H1 (cell line): ENCODE measurements at regions not wholly inside any gene's neighbourhood (a gene's known extent, or its start where the extent isn't known, plus 50 kb on each side); places are given as distances from the start of the nearest gene placed in this dataset.

Experiments used
- CTCF ChIA-PET: fragments of 300-600 bp; sonication (Branson Sonifier 250); formaldehyde crosslinking; loops from one replicate; lab custom pipeline; 2021; ENCODE audit not compliant: partially characterized antibody; lab: Charles Lee
- POLR2A ChIA-PET: fragments of 300-600 bp; sonication (Branson Sonifier 250); formaldehyde crosslinking; loops from one replicate; lab custom pipeline; 2021; ENCODE audit warnings: inconsistent platforms; ENCODE audit not compliant: partially characterized antibody; lab: Charles Lee
- DNase-seq, 2 experiments: peaks; one replicate each; pipeline versions ENCODE4 v3.0.0 to v3.0.0-alpha.2; 2010 to 2022; ENCODE audit warnings: low spot score in 2 of 2, low read depth in 1 of 2, mixed read lengths in 1 of 2
- FAIRE-seq: peaks from 2 replicates; lab custom pipeline; 2011; peaks lifted over from hg19 to GRCh38; lab: Jason Lieb, UNC
- H2AFZ ChIP-seq: 2 replicates; pipeline ENCODE4 v1.8.1; 2012; ENCODE audit warnings: low read length, inconsistent platforms
- H2AK5ac ChIP-seq: 2 replicates; pipeline ENCODE4 v1.6.1; 2013; ENCODE audit warnings: low read depth, low read length
- H2BK120ac ChIP-seq: replicated peaks from 2 replicates; pipeline ENCODE3; 2013; ENCODE audit warnings: low read depth, low read length, inconsistent platforms
- H2BK12ac ChIP-seq: 2 replicates; pipeline ENCODE4 v1.6.1; 2013; ENCODE audit warnings: low read depth, low read length
- H2BK15ac ChIP-seq: 2 replicates; pipeline ENCODE4 v1.6.1; 2013; ENCODE audit warnings: low read length
- H2BK20ac ChIP-seq: 2 replicates; pipeline ENCODE4 v1.6.1; 2013; ENCODE audit warnings: low read length
- H2BK5ac ChIP-seq: 2 replicates; pipeline ENCODE4 v1.6.1; 2013; ENCODE audit warnings: low read depth, low read length
- H3K14ac ChIP-seq: 2 replicates; pipeline ENCODE4 v1.6.1; 2013; ENCODE audit warnings: inconsistent platforms; ENCODE audit not compliant: insufficient read length
- H3K18ac ChIP-seq: 2 replicates; pipeline ENCODE4 v1.6.1; 2013; ENCODE audit warnings: low read length; ENCODE audit errors: extremely low read depth
- H3K23ac ChIP-seq: 2 replicates; pipeline ENCODE4 v1.6.1; 2013; ENCODE audit warnings: inconsistent platforms; ENCODE audit not compliant: insufficient read length
- H3K23me2 ChIP-seq: 2 replicates; pipeline ENCODE4 v1.6.1; 2013; ENCODE audit warnings: low read depth, low read length
- H3K27ac ChIP-seq: 2 replicates; pipeline ENCODE4 v1.6.1; 2011; ENCODE audit warnings: low read depth, low read length, inconsistent platforms
- H3K27me3 ChIP-seq, 4 experiments: replicated peaks in 1 of 4; 1 replicate in 1 of 4; 2 replicates in 3 of 4; pipeline versions ENCODE4 v1.6.1 to v1.8.1; 2011 to 2013; ENCODE audit warnings: low read length in 3 of 4, mild to moderate bottlenecking in 3 of 4, inconsistent platforms in 2 of 4, mixed read lengths in 2 of 4, moderate library complexity in 1 of 4; ENCODE audit not compliant: control insufficient read depth in 3 of 4, insufficient read depth in 3 of 4; ENCODE audit errors: extremely low read depth in 1 of 4
- H3K36me3 ChIP-seq, 4 experiments: 2 replicates each; pipeline versions ENCODE4 v1.6.1 to v1.8.1; 2011 to 2013; ENCODE audit warnings: mild to moderate bottlenecking in 4 of 4, low read length in 3 of 4, moderate library complexity in 2 of 4, control low read depth in 1 of 4, inconsistent platforms in 1 of 4; ENCODE audit not compliant: insufficient read depth in 4 of 4, control insufficient read depth in 2 of 4
- H3K4ac ChIP-seq: replicated peaks from 2 replicates; pipeline ENCODE3; 2013; ENCODE audit warnings: low read length, low read depth, mixed read lengths, inconsistent platforms; ENCODE audit not compliant: insufficient read length
- H3K4me1 ChIP-seq, 4 experiments: replicated peaks in 1 of 4; 1 replicate in 1 of 4; 2 replicates in 3 of 4; pipeline versions ENCODE4 v1.6.1 to v1.8.1; 2011 to 2013; ENCODE audit warnings: low read length in 3 of 4, inconsistent platforms in 2 of 4, mixed read lengths in 1 of 4; ENCODE audit not compliant: insufficient read depth in 4 of 4, control insufficient read depth in 3 of 4
- H3K4me2 ChIP-seq, 2 experiments: 2 replicates each; pipeline versions ENCODE4 v1.6.1 to v1.8.1; 2011 to 2013; ENCODE audit warnings: low read depth in 2 of 2, low read length in 2 of 2, control low read depth in 1 of 2, inconsistent platforms in 1 of 2, mild to moderate bottlenecking in 1 of 2; ENCODE audit not compliant: insufficient read depth in 1 of 2
- H3K4me3 ChIP-seq, 4 experiments: fragments of 200-600, 300-600 bp in 1 of 4; sonication (generic), shearing (Covaris generic), sonication (Bioruptor Twin) in 1 of 4; 2 replicates each; pipeline versions ENCODE4 v1.5.1 to v1.8.1; 2011 to 2016; ENCODE audit warnings: low read length in 4 of 4, low read depth in 3 of 4, control low read depth in 2 of 4, inconsistent platforms in 2 of 4, mild to moderate bottlenecking in 2 of 4, mixed read lengths in 1 of 4, moderate library complexity in 1 of 4; ENCODE audit not compliant: insufficient read depth in 2 of 4; ENCODE audit errors: extremely low read depth in 1 of 4
- H3K56ac ChIP-seq: replicated peaks from 2 replicates; pipeline ENCODE3; 2013; ENCODE audit warnings: low read depth, mild to moderate bottlenecking, mixed read lengths, low read length, inconsistent platforms; ENCODE audit not compliant: insufficient read length
- H3K79me1 ChIP-seq: 2 replicates; pipeline ENCODE4 v1.6.1; 2013; ENCODE audit warnings: low read depth, low read length, control low read depth
- H3K79me2 ChIP-seq, 2 experiments: 2 replicates each; pipeline versions ENCODE4 v1.6.1 to v1.8.1; 2012 to 2013; ENCODE audit warnings: low read length in 2 of 2, mild to moderate bottlenecking in 2 of 2, inconsistent platforms in 1 of 2; ENCODE audit not compliant: insufficient read depth in 2 of 2, control insufficient read depth in 1 of 2
- H3K9ac ChIP-seq, 4 experiments: replicated peaks in 1 of 4; 1 replicate in 1 of 4; 2 replicates in 3 of 4; pipeline versions ENCODE4 v1.6.1 to v1.8.1; 2011 to 2013; ENCODE audit warnings: low read depth in 3 of 4, low read length in 3 of 4, control low read depth in 2 of 4, mild to moderate bottlenecking in 2 of 4, moderate library complexity in 2 of 4, inconsistent platforms in 1 of 4; ENCODE audit errors: extremely low read depth in 1 of 4
- H3K9me3 ChIP-seq, 2 experiments: 2 replicates each; pipeline versions ENCODE4 v1.6.1 to v1.8.1; 2012 to 2013; ENCODE audit warnings: mild to moderate bottlenecking in 2 of 2, moderate library complexity in 2 of 2, control low read depth in 1 of 2, inconsistent platforms in 1 of 2, low read depth in 1 of 2, low read length in 1 of 2, mixed read lengths in 1 of 2; ENCODE audit not compliant: insufficient read depth in 2 of 2
- H4K20me1 ChIP-seq, 2 experiments: replicated peaks in 1 of 2; 2 replicates each; pipeline versions ENCODE3 to v1.8.1; 2011 to 2013; ENCODE audit warnings: inconsistent platforms in 2 of 2, low read length in 2 of 2, mild to moderate bottlenecking in 1 of 2; ENCODE audit not compliant: insufficient read depth in 2 of 2, control insufficient read depth in 1 of 2
- H4K5ac ChIP-seq: 2 replicates; pipeline ENCODE4 v1.6.1; 2013; ENCODE audit warnings: low read length, low read depth, mixed read lengths, inconsistent platforms; ENCODE audit not compliant: insufficient read length
- H4K8ac ChIP-seq: 2 replicates; pipeline ENCODE4 v1.8.0; 2013; ENCODE audit warnings: mild to moderate bottlenecking, moderate library complexity, low read length, inconsistent platforms; ENCODE audit not compliant: insufficient read depth; ENCODE audit errors: extremely low read depth
- H4K91ac ChIP-seq: replicated peaks from 2 replicates; pipeline ENCODE3; 2013; ENCODE audit warnings: low read length, mixed read lengths, inconsistent platforms; ENCODE audit not compliant: insufficient read length
- ASH2L ChIP-seq: fragments of 200-600, 300-600 bp; sonication (generic); IDR thresholded peaks from one replicate; pipeline ENCODE4 v1.7.1; 2017; ENCODE audit warnings: low read length
- ATF3 ChIP-seq: IDR thresholded peaks from 2 replicates; pipeline ENCODE4 v1.6.1; 2011; ENCODE audit warnings: low read depth, mild to moderate bottlenecking, low read length; ENCODE audit not compliant: insufficient read depth
- CBX5 ChIP-seq: fragments of 300-800, 300-1000 bp; sonication (generic); IDR thresholded peaks from 2 replicates; pipeline ENCODE4 v1.7.1; 2016; ENCODE audit warnings: antibody characterized with exemption, low read length, low read depth
- E2F6 ChIP-seq: IDR thresholded peaks from 2 replicates; pipeline ENCODE4 v1.6.1; 2012; ENCODE audit warnings: inconsistent platforms
- EZH2 ChIP-seq: fragments of 200-600 bp; sonication (generic); IDR thresholded peaks from 2 replicates; pipeline ENCODE4 v1.7.1; 2012; ENCODE audit warnings: low read depth, mild to moderate bottlenecking, moderate library complexity, low read length, inconsistent platforms; ENCODE audit not compliant: severe bottlenecking
- FOSL1 ChIP-seq: IDR thresholded peaks from 2 replicates; pipeline ENCODE4 v1.6.1; 2011; ENCODE audit warnings: mild to moderate bottlenecking, low read depth, low read length, moderate library complexity; ENCODE audit not compliant: insufficient read depth
- GTF2F1 ChIP-seq: IDR thresholded peaks from 2 replicates; pipeline ENCODE4 v1.6.1; 2012; ENCODE audit warnings: low read depth, low read length, improper control_type of control experiment, borderline replicate concordance
- HDAC6 ChIP-seq: IDR thresholded peaks from one replicate; pipeline ENCODE4 v1.7.1; 2012; ENCODE audit warnings: low read depth, mild to moderate bottlenecking, inconsistent platforms, low read length, moderate library complexity
- JUND ChIP-seq: IDR thresholded peaks from 2 replicates; pipeline ENCODE4 v1.6.1; 2011; ENCODE audit warnings: mild to moderate bottlenecking, improper control_type of control experiment, low read length
- MAX ChIP-seq: IDR thresholded peaks from 2 replicates; pipeline ENCODE4 v1.6.1; 2012; ENCODE audit warnings: inconsistent platforms
- POLR2A ChIP-seq, 2 experiments: IDR thresholded peaks; 1 replicate in 1 of 2; 2 replicates in 1 of 2; pipeline ENCODE4 v1.6.1; 2011; ENCODE audit warnings: low read depth in 2 of 2, low read length in 2 of 2, mild to moderate bottlenecking in 2 of 2; ENCODE audit errors: control extremely low read depth in 1 of 2
- RXRA ChIP-seq: IDR thresholded peaks from 2 replicates; pipeline ENCODE4 v1.6.1; 2011; ENCODE audit warnings: low read depth, mild to moderate bottlenecking, low read length, moderate library complexity; ENCODE audit not compliant: insufficient read depth
- SAP30 ChIP-seq: fragments of 300-600 bp; sonication (generic); IDR thresholded peaks from 2 replicates; pipeline ENCODE4 v1.7.1; 2012; ENCODE audit warnings: low read length, moderate library complexity, mild to moderate bottlenecking, inconsistent platforms; ENCODE audit not compliant: insufficient read depth, insufficient replicate concordance
- SIN3A ChIP-seq, 2 experiments: IDR thresholded peaks in 1 of 2; conservative IDR thresholded peaks in 1 of 2; 2 replicates each; pipeline ENCODE4 v1.6.1; 2011 to 2012; ENCODE audit warnings: low read length in 2 of 2, improper control_type of control experiment in 1 of 2, low read depth in 1 of 2, mild to moderate bottlenecking in 1 of 2
- WGBS, 2 experiments: shearing (Covaris generic) in 1 of 2; methylation state at CpG; one replicate each; pipeline versions ENCODE4 v1.1.6 to v1.1.7; 2013 to 2015; ENCODE audit warnings: low lambda C conversion rate in 2 of 2, mixed read lengths in 2 of 2, inconsistent platforms in 1 of 2, low coverage in 1 of 2, missing lambda C conversion rate in 1 of 2; ENCODE audit not compliant: insufficient replicate concordance in 2 of 2, insufficient coverage in 1 of 2, insufficient read length in 1 of 2; ENCODE audit errors: extremely low coverage in 1 of 2, missing lambda C conversion rate in 1 of 2; 5-methylcytosine and 5-hydroxymethylcytosine counted together

GRCh38 chr6:45732731-45733130 is 282.9 kb downstream of the CLIC5 start:
- no peak overlapping the region for H3K23ac ChIP-seq
- no peak overlapping the region for H2BK12ac ChIP-seq
- no peak overlapping the region for H2AK5ac ChIP-seq
- no peak overlapping the region for H3K56ac ChIP-seq
- H3K4ac ChIP-seq: no peak overlapping the region
- DNase-seq: no peak
- H3K4me2 ChIP-seq: no peak overlapping the region
- H3K23me2 ChIP-seq: no peaks in the 10 kb centered on the region
- H4K8ac ChIP-seq: no peak overlapping the region
- H3K79me2 ChIP-seq: no peaks in the 10 kb centered on the region
- H3K9me3 ChIP-seq: no peaks in the 10 kb centered on the region
- no peak overlapping the region for H3K9ac ChIP-seq
- H4K20me1 ChIP-seq: no peaks in the 10 kb centered on the region
- CTCF ChIA-PET: no interaction called here
- no peak overlapping the region for H2BK15ac ChIP-seq
- H3K14ac ChIP-seq: no peak overlapping the region
- no peak overlapping the region for H4K91ac ChIP-seq
- H3K27ac ChIP-seq: no peak overlapping the region
- POLR2A ChIA-PET: no interaction called here
- no peak overlapping the region for H2BK120ac ChIP-seq
- no peak overlapping the region for H3K4me3 ChIP-seq
- 91% methylated on average over 7 of the region's 7 CpGs; no CpG with 5 or more reads in 1 of the 2 experiments for WGBS, 2 experiments
- FAIRE-seq: no peak
- H4K5ac ChIP-seq: no peak overlapping the region
- H2BK5ac ChIP-seq: no peak overlapping the region
- no peaks in the 10 kb centered on the region for H3K36me3 ChIP-seq
- H3K27me3 ChIP-seq: no peaks in the 10 kb centered on the region
- no peak overlapping the region for H2AFZ ChIP-seq
- no peaks in the 10 kb centered on the region for H3K4me1 ChIP-seq
- no peak overlapping the region for H3K18ac ChIP-seq
- H2BK20ac ChIP-seq: no peak overlapping the region
- H3K79me1 ChIP-seq: no peaks in the 10 kb centered on the region
- no peak for TF ChIP-seq GTF2F1
- no peak for TF ChIP-seq JUND
- TF ChIP-seq FOSL1: no peak
- no peak for TF ChIP-seq RXRA
- no peak for TF ChIP-seq ATF3
- no peak for TF ChIP-seq HDAC6
- no peak for TF ChIP-seq CBX5
- TF ChIP-seq EZH2: no peak
- TF ChIP-seq E2F6: no peak
- no peak for TF ChIP-seq SIN3A (conservative IDR thresholded peaks at IDR 0.05 in 1 of 2, IDR thresholded peaks at IDR 0.05 in 1 of 2; ENCODE audit: low read depth in 1 of 2, low read length in 2 of 2)
- TF ChIP-seq POLR2A (IDR thresholded peaks at IDR 0.05; ENCODE audit: control extremely low read depth in 1 of 2, low read depth in 2 of 2, low read length in 2 of 2): no peak
- TF ChIP-seq MAX: no peak
- TF ChIP-seq ASH2L: no peak
- no peak for TF ChIP-seq SAP30
